ENCODE measurements at regions not wholly inside any gene's neighbourhood (a gene's known extent, or its start where the extent isn't known, plus 50 kb on each side); places are given as distances from the start of the nearest gene placed in this dataset.
"Not testable (repeated sequence)": the region's sequence is repeated elsewhere in the genome, so short reads cannot be mapped to it uniquely, and the experiment has no call there.

DNA sequence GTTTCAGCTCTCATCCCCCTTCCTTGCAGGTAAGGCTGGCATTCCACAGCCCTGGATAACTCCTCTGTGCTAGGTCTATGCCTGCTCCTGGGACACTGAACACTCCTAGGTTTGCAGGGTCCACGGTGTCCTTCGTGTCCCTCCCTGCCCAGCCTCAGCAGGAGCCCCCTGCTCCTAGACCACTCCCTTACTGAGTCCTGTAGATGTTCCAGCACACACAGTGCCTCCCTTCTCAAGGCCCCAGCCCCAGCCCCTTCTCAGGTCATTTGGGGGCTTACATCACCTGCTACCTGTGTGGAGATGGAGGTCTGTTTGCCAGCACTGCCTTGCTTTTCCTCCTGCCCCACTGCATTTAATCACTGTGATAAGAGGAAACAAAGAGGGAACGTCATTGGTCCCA, 146.4 kb upstream of the TNP1 start:
- no peak for DNase-seq

DNA sequence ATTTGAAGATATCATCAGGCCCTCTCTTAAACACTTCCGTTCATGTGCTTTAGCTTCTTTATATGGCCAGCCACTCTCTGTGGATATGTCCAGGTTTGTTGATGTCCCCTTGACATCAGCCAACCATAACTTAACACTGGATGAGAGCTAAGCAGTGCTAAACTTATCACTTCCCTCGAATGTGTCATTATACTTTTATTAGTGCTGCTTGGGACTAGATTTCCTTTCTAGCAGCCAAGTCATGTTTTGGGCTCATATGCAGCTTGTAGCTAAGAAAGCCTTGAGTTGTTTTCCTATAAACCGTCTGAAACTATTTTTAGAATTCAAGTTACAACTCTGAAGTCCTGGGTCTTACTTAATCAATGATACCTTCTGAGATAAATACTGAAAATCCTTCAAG, 144.8 kb upstream of the TNP1 start:
- DNase-seq, result no peak

GRCh38 chr2:217001740-217002139, 141.9 kb upstream of the TNP1 start:
- DNase-seq, result no peak

DNA sequence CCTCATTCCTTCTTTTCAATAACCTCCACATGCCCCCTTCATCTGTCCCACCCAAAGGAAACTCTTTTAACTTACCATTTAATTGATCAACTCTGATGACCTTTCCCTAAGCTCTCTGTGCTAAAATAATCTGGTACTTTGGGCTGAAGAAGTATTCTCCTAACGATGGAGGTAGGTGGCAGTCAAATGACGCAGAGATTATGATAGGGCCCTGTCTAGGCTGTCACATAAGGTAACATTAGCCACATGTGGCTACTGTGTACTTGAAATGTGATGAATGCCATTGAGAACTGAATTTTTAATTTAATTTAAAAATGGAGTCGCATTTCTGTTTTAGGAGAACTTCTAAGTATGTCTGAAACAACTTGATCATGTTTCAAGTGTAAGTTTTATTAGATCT, 140.5 kb upstream of the TNP1 start:
- DNase-seq, result no peak

DNA sequence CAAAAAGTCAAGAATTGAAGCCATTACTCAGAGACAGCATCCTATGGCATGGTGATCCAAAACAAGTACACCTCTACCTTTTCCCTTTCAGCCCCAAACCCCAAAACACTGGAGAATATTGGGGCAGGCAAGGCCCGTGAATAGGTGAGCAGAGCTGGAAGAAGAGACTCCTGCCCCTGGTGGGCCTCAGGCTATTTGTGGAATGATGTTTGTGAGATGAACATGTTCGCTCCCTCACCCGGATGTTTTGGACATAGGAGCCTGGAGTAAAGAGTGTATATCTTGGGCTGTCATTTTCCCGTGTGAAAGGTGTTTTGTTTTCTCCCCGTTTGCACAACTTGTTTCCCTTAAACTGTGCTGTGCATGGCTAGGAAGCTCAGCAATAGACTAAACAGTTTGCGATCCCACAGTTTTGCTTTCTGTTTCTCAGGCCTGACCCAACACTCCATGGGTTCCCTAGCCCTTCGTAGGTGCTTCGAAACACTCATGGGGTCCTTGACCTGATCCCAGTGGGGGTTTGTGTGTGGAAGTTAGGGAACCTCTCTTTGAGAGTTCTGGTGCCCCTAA, 136.5 kb upstream of the TNP1 start:
- DNase-seq, result no peak

DNA sequence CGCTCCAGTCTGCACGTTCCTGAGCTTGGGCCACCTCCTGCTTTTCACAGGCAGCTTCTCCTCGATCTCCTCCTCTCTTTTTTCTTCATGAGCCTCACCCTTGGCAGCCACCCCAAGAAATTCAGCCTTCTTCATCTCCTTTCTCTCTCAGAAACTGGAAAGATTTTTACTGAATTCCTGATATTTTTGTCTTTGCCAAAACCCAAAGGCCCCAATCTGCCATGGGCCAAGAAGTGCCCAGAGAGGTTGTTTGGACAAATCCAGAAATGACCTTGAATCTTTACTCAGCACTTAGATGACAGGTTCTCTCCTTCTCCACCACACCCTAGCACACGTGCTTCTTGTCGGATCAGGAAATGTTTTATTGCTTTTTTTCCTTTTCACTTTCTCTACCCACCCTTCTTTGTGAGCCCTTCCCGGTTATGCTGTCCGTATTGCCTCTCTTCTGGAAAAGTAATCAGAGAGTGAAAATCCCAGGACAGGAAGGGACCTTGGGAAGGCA, 134.5 kb upstream of the TNP1 start:
- no peak for DNase-seq

- DNase-seq, result no peak
Observed at GRCh38 chr2:216992056-216992675, 132.3 kb upstream of the TNP1 start.

DNA sequence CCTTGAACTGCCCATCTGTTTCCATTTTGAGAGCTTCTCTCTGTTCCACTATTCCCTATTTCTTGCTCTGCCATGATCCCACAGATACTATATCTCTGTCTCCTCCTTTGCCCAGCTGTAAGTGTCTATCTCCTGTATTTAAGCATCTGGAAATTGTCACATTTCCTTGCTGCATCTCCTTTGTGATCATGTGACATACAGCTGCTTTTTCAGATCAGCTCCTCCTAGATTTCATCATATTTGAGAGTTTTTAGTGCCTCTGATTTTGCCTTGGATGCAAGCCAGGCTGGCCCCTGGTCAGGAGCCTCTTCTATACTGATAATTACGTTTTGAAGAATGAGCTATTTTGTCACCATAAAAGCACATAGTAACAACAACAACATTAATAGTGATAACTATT, 131.7 kb upstream of the TNP1 start:
- no peak for DNase-seq

GRCh38 chr2:216989340-216990129, 129.7 kb upstream of the TNP1 start:
- DNase-seq, result no peak

- no peak for DNase-seq
Observed at GRCh38 chr2:216987252-216987821, 127.5 kb upstream of the TNP1 start.

- no peak for DNase-seq
Observed at GRCh38 chr2:216985658-216986141, 125.8 kb upstream of the TNP1 start.

- DNase-seq, result no peak
Observed at GRCh38 chr2:216984937-216985336, 125.1 kb upstream of the TNP1 start.

DNA sequence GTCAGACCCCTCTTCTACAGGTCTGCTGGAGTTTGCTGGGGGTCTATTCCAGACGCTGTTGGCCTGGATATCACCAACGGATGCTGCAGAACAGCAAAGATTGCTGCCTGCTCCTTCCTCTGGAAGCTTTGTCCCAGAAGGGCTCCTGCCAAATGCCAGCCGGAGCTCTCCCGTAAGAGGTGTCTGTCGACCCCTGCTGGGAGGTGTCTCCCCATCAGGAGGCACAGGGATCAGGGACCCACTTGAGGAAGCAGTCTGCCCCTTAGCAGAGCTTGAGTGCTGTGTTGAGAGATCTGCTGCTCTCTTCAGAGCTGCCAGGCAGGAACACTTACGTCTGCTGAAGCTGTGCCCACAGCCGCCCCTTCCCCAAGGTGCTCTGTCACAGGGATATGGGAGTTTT, 122.1 kb upstream of the TNP1 start:
- not testable (repeated sequence) for DNase-seq

- DNase-seq, result not testable (repeated sequence)
Observed at GRCh38 chr2:216980510-216980909, 120.6 kb upstream of the TNP1 start.

- no peak for DNase-seq
Observed at GRCh38 chr2:216974321-216975302, 114.7 kb upstream of the TNP1 start.

- no peak for DNase-seq
Observed at GRCh38 chr2:216971593-216971992, 111.7 kb upstream of the TNP1 start.

DNA sequence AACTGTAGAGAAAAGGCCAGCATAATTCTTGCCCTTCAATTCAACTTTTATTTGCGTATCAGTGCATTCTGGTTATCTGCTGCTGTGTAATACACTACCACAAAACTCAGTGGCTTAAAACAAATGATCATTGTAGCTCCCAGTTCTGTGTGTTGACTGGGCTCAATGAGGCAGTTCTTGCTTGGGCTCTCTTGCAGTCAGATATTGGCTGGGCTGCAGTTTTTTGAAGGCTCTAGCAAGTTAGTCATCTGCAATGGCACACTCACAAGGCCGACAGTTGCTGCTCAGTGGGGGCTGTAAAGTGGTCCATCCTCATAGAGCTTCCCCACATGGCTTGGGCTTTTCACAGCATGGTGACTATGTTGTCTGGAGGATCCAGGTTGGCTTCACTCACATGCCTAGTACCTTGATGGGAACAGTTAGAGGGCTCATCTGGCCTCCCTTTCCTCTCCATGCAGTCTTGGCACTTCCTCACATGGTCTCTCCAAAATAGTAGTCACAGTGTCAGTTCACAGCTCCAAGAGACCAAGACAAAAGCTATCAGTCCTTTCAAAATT, 110.6 kb upstream of the TNP1 start:
- DNase-seq, result no peak

- no peak for DNase-seq
Observed at GRCh38 chr2:216967889-216968288, 108.0 kb upstream of the TNP1 start.

DNA sequence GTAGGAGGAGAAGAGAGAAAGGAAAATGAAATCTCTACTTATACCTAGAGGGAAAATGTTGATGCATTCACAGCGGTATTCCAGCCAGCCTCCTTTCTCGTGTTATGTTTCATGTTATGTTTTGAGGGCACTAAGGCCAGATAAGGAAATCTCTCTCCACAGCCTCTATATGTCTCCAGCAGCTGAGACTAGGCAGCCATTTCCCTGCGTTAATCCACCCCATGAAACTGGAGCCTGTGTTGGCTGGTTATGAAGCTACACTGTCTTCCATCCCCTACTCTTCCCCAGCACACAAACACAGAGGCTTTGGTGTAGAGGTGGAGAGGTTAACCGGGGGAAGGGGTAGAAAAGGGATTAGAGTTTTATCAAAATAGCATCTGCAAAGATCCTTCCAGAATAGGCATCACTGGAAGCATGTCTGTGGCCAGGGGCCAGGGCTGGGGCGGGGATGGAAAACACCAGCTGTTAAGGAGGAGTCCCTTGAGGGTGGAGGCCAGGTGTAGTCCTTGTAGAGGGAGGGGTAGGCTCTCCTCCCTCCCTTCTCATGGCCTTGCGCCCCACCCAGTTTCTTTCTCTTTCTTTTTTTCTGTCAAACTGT, 100.9 kb upstream of the TNP1 start:
- no peak for DNase-seq

GRCh38 chr2:216959433-216959832, 99.6 kb upstream of the TNP1 start:
- no peak for DNase-seq

DNA sequence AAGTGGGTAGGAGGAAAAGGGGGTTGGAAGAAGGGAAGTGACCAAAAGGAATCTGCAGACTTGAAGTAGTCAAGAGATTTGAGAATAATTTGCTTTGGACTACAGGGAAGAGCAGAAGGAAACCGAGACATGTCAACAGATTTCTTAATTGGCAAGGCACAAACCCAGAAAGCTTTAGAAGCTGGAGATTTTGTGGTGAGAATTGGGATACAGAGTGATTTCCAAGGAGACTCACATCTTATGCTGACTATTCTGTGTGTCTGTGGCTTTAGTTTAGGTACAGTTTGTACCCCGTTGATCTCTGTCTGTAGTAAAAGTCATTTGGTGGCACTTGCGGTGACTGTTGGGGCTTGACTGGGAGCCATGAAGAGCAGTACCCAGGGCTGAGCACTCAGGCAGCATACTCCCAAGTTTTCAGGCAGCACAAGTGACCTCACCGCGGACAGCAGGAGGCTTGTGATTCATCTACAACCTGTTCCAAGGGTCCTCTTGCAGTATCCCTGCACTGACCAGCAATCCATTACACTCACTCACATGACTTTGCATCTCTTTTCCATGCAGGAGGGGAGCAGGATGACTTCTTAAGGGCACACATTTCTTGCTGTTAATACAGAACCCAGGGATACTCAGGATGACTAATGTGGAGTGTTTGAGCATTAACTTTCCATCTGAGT, 97.1 kb upstream of the TNP1 start:
- no peak for DNase-seq
